Mesenchymal stem cell (in vitro differentiated cells and primary cell): ENCODE measurements at regions not wholly inside any gene's neighbourhood (a gene's known extent, or its start where the extent isn't known, plus 50 kb on each side); places are given as distances from the start of the nearest gene placed in this dataset.

Experiments used
- DNase-seq: peaks from one replicate; pipeline ENCODE4 v3.0.0-alpha.2; 2013
- H2AFZ ChIP-seq: one replicate; pipeline ENCODE4 v1.6.1; 2013; ENCODE audit warnings: low read depth, mild to moderate bottlenecking, control low read depth, inconsistent platforms, low read length, moderate library complexity
- H2AK5ac ChIP-seq: 2 replicates; pipeline ENCODE4 v1.6.1; 2013; ENCODE audit warnings: low read length, moderate library complexity, mild to moderate bottlenecking, inconsistent platforms; ENCODE audit not compliant: severe bottlenecking
- H2BK120ac ChIP-seq: one replicate; pipeline ENCODE4 v1.6.1; 2013; ENCODE audit warnings: low read depth, mild to moderate bottlenecking, inconsistent platforms, low read length, moderate library complexity
- H2BK12ac ChIP-seq, 2 experiments: one replicate each; pipeline ENCODE4 v1.6.1; 2013; ENCODE audit warnings: inconsistent platforms in 2 of 2, low read length in 2 of 2, mild to moderate bottlenecking in 2 of 2, moderate library complexity in 2 of 2, control low read depth in 1 of 2
- H2BK15ac ChIP-seq: one replicate; pipeline ENCODE4 v1.6.1; 2013; ENCODE audit warnings: mild to moderate bottlenecking, low read depth, inconsistent platforms; ENCODE audit not compliant: poor library complexity, severe bottlenecking
- H2BK5ac ChIP-seq: 2 replicates; pipeline ENCODE4 v1.6.1; 2013; ENCODE audit warnings: low read depth, mild to moderate bottlenecking, low read length, control low read depth, inconsistent platforms; ENCODE audit not compliant: poor library complexity, severe bottlenecking
- H3K14ac ChIP-seq, 2 experiments: one replicate each; pipeline ENCODE4 v1.6.1; 2013; ENCODE audit warnings: inconsistent platforms in 2 of 2, low read length in 2 of 2, control low read depth in 1 of 2, mild to moderate bottlenecking in 1 of 2, moderate library complexity in 1 of 2
- H3K18ac ChIP-seq, 2 experiments: one replicate each; pipeline ENCODE4 v1.6.1; 2013; ENCODE audit warnings: inconsistent platforms in 2 of 2, low read length in 2 of 2, control low read depth in 1 of 2, low read depth in 1 of 2, mild to moderate bottlenecking in 1 of 2
- H3K23ac ChIP-seq, 2 experiments: one replicate each; pipeline ENCODE4 v1.6.1; 2013; ENCODE audit warnings: inconsistent platforms in 2 of 2, low read length in 2 of 2, mild to moderate bottlenecking in 2 of 2, moderate library complexity in 2 of 2, control low read depth in 1 of 2
- H3K27ac ChIP-seq: 2 replicates; pipeline ENCODE4 v1.5.1; 2013; ENCODE audit warnings: mild to moderate bottlenecking, moderate library complexity, low read length, control low read depth, inconsistent platforms; ENCODE audit not compliant: poor library complexity, severe bottlenecking
- H3K27me3 ChIP-seq, 2 experiments: 2 replicates each; pipeline versions ENCODE4 v1.6.1 to v1.7.0; 2013; ENCODE audit warnings: low read length in 2 of 2, mild to moderate bottlenecking in 2 of 2, moderate library complexity in 2 of 2, control low read depth in 1 of 2, inconsistent platforms in 1 of 2; ENCODE audit not compliant: control insufficient read depth in 1 of 2, insufficient read depth in 1 of 2
- H3K36me3 ChIP-seq, 2 experiments: 2 replicates each; pipeline versions ENCODE4 v1.6.1 to v1.7.0; 2013; ENCODE audit warnings: low read length in 2 of 2, control low read depth in 1 of 2, inconsistent platforms in 1 of 2, low read depth in 1 of 2, mild to moderate bottlenecking in 1 of 2; ENCODE audit not compliant: insufficient read depth in 2 of 2, control insufficient read depth in 1 of 2
- H3K4ac ChIP-seq, 2 experiments: one replicate each; pipeline ENCODE4 v1.6.1; 2013; ENCODE audit warnings: inconsistent platforms in 2 of 2, low read length in 2 of 2, mild to moderate bottlenecking in 2 of 2, moderate library complexity in 2 of 2, control low read depth in 1 of 2, low read depth in 1 of 2
- H3K4me1 ChIP-seq: 2 replicates; pipeline ENCODE4 v1.6.1; 2013; ENCODE audit warnings: low read depth, low read length, control low read depth; ENCODE audit not compliant: control insufficient read depth, insufficient read depth
- H3K4me2 ChIP-seq: 2 replicates; pipeline ENCODE4 v1.6.1; 2013; ENCODE audit warnings: low read length, mild to moderate bottlenecking, inconsistent platforms; ENCODE audit not compliant: poor library complexity, severe bottlenecking
- H3K4me3 ChIP-seq, 2 experiments: 2 replicates each; pipeline versions ENCODE4 v1.5.1 to v1.7.0; 2013; ENCODE audit warnings: low read length in 2 of 2, mild to moderate bottlenecking in 2 of 2, control low read depth in 1 of 2, low read depth in 1 of 2; ENCODE audit not compliant: insufficient read depth in 1 of 2
- H3K79me1 ChIP-seq: replicated peaks from 2 replicates; pipeline ENCODE4 v1.6.1; 2013; ENCODE audit warnings: mild to moderate bottlenecking, control low read depth, low read length, inconsistent platforms; ENCODE audit not compliant: poor library complexity, severe bottlenecking
- H3K9ac ChIP-seq: 2 replicates; pipeline ENCODE4 v1.7.0; 2013; ENCODE audit warnings: mild to moderate bottlenecking, low read length, moderate library complexity
- H3K9me3 ChIP-seq: 2 replicates; pipeline ENCODE4 v1.7.0; 2013; ENCODE audit warnings: mild to moderate bottlenecking, low read length; ENCODE audit not compliant: control insufficient read depth
- H4K8ac ChIP-seq: one replicate; pipeline ENCODE4 v1.6.1; 2013; ENCODE audit warnings: inconsistent platforms, mild to moderate bottlenecking, low read length, moderate library complexity
- H4K91ac ChIP-seq: one replicate; pipeline ENCODE4 v1.6.1; 2013; ENCODE audit warnings: mild to moderate bottlenecking, low read length, inconsistent platforms
- WGBS: methylation state at CpG from one replicate; pipeline ENCODE4 v1.1.7; 2013; ENCODE audit warnings: mixed read lengths; 5-methylcytosine and 5-hydroxymethylcytosine counted together

- Histone ChIP-seq H3K79me1 (no peaks in the 10 kb centered on the region), H3K23ac (no peak overlapping the region), H2AK5ac (no peak overlapping the region), H3K36me3 (no peaks in the 10 kb centered on the region), H2BK15ac (no peak overlapping the region), H3K4me2 (no peak overlapping the region), H2AFZ (no peak overlapping the region), H4K8ac (no peak overlapping the region), H3K4ac (no peak overlapping the region), H3K14ac (no peak overlapping the region), H3K9me3 (no peaks in the 10 kb centered on the region), H2BK120ac (no peak overlapping the region), H3K27ac (no peak overlapping the region), H3K27me3 (no peaks in the 10 kb centered on the region), H3K9ac (no peak overlapping the region), H3K4me3 (no peak overlapping the region), H3K4me1 (no peaks in the 10 kb centered on the region), H2BK5ac (no peak overlapping the region), H3K18ac (no peak overlapping the region), H4K91ac (no peak overlapping the region), H2BK12ac (no peak overlapping the region)
- DNase-seq: no peak
- 94% methylated on average over 2 of the region's 3 CpGs for WGBS
Observed at GRCh38 chr16:59432896-59433295, 698.8 kb upstream of the GOT2 start.

GRCh38 chr16:59432276-59432675 is 698.2 kb upstream of the GOT2 start:
- H3K4ac ChIP-seq: no peak overlapping the region
- no peak overlapping the region for H3K4me2 ChIP-seq
- no peak overlapping the region for H3K14ac ChIP-seq
- no peak overlapping the region for H2BK15ac ChIP-seq
- no peak for DNase-seq
- no peak overlapping the region for H3K4me3 ChIP-seq
- no peak overlapping the region for H2BK5ac ChIP-seq
- 83% methylated on average over 1 of the region's 1 CpG for WGBS
- H3K36me3 ChIP-seq: no peaks in the 10 kb centered on the region
- no peak overlapping the region for H4K8ac ChIP-seq
- no peak overlapping the region for H2AFZ ChIP-seq
- no peak overlapping the region for H3K9ac ChIP-seq
- no peaks in the 10 kb centered on the region for H3K4me1 ChIP-seq
- no peaks in the 10 kb centered on the region for H3K79me1 ChIP-seq
- H3K23ac ChIP-seq: no peak overlapping the region
- no peak overlapping the region for H3K27ac ChIP-seq
- H3K27me3 ChIP-seq: no peaks in the 10 kb centered on the region
- no peak overlapping the region for H3K18ac ChIP-seq
- no peak overlapping the region for H4K91ac ChIP-seq
- no peaks in the 10 kb centered on the region for H3K9me3 ChIP-seq
- no peak overlapping the region for H2BK120ac ChIP-seq
- no peak overlapping the region for H2AK5ac ChIP-seq
- no peak overlapping the region for H2BK12ac ChIP-seq

DNA sequence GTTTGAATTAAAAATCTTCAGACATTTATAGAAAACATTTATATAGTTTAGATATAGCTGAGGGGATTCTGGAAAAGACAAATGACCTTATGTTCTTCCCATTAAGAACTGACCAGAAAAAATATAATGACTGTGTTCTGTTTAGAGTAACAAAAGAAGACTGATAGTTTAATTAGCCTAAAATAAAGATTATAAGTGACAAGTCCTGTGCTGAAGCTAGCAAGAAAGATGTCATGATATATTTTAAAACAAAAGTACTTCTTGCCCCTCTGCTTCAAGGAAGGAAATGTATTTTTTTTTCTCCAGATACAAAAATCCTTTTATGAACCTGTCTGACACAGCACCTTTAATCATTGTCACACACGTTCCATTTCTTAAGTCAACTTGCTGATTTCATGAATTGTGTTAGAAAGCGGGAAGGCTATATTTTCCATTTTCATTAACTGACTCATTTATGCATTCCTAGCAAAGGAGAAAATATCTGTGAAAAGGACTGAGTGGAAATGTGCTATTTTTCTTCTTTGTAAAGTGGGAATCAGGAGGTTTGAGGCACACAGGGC is 690.7 kb upstream of the GOT2 start:
- Histone ChIP-seq H3K4me1 (no peaks in the 10 kb centered on the region), H2BK5ac (no peak overlapping the region), H2BK120ac (no peak overlapping the region), H3K14ac (no peak overlapping the region), H3K9ac (no peak overlapping the region), H3K4ac (no peak overlapping the region), H3K27ac (no peak overlapping the region), H3K79me1 (no peaks in the 10 kb centered on the region), H2AK5ac (no peak overlapping the region), H3K36me3 (no peaks in the 10 kb centered on the region), H3K4me3 (no peak overlapping the region), H3K27me3 (no peaks in the 10 kb centered on the region), H3K23ac (no peak overlapping the region), H4K8ac (no peak overlapping the region), H2BK15ac (no peak overlapping the region), H3K18ac (no peak overlapping the region), H2BK12ac (no peak overlapping the region), H2AFZ (no peak overlapping the region), H3K4me2 (no peak overlapping the region), H4K91ac (no peak overlapping the region), H3K9me3 (peaks cover 4% of the 10 kb centered on the region)
- no peak for DNase-seq
- WGBS: no CpG with 5 or more reads among the region's 2 CpGs

DNA sequence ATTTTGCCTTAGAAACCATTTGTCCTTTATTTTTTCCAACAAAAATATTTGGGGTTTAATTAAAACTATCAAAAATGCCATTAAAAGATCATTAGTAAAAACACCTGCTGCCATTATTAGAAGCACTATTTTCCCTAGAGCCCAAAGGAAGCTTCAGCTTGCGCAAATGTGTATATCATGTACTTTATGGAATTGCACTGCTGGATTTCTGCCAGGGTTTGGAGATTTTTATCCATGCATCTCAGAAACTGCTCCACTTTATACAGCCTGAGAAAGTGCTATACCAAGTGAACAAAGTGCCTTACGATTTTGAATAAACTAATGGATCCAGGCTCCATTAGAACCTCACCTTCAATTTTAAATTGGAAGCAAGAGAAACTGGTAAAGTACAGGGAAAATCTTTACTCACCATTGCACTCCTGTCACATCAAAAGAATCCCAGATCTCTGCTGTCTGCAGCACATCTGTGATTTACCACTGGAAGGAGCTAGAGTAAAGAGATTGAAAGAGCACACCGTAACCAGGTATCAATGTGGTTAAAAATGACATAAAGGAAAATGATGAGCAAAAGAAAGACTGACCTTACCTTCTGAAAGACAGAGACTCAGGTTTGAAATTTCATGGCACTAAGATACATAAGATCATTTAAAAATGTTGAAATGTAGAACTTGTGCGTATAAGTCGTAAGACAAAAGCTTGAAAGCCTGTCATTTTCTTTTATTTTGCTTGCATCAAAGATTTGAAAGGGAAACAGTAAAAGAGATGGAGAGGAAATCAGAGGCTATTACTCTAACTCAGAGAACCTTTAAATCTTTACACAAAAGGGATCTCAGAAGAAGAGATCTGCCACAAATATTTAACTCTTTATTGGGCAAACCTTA is 678.1 kb upstream of the GOT2 start:
- 73% methylated on average over 5 of the region's 5 CpGs for WGBS
- Histone ChIP-seq H4K8ac (no peak overlapping the region), H3K4me2 (no peak overlapping the region)

More for the DNA sequence above, 678.1 kb upstream of the GOT2 start:
- H3K36me3 ChIP-seq: no peaks in the 10 kb centered on the region
- H3K18ac ChIP-seq: no peak overlapping the region
- H3K9ac ChIP-seq: no peak overlapping the region
- H3K23ac ChIP-seq: no peak overlapping the region
- peaks cover 3% of the 10 kb centered on the region for H3K9me3 ChIP-seq
- H3K4me3 ChIP-seq: no peak overlapping the region
- H3K4ac ChIP-seq: no peak overlapping the region
- H2BK12ac ChIP-seq: no peak overlapping the region
- H3K27ac ChIP-seq: no peak overlapping the region
- H3K4me1 ChIP-seq: no peaks in the 10 kb centered on the region
- H2BK15ac ChIP-seq: no peak overlapping the region
- H3K27me3 ChIP-seq: peaks cover 0 to 3% of the 10 kb centered on the region in 2 experiments
- peak; percentile 7 for DNase-seq
- no peak overlapping the region for H4K91ac ChIP-seq
- H3K14ac ChIP-seq: no peak overlapping the region
- no peak overlapping the region for H2AFZ ChIP-seq
- H2BK120ac ChIP-seq: no peak overlapping the region
- H2AK5ac ChIP-seq: no peak overlapping the region
- no peaks in the 10 kb centered on the region for H3K79me1 ChIP-seq
- no peak overlapping the region for H2BK5ac ChIP-seq
